NCI-H345 treated with DMSO at 0.1 percent for 48 hours (cell line): ENCODE measurements at regions not wholly inside any gene's neighbourhood (a gene's known extent, or its start where the extent isn't known, plus 50 kb on each side); places are given as distances from the start of the nearest gene placed in this dataset.
"Not testable (repeated sequence)": the region's sequence is repeated elsewhere in the genome, so short reads cannot be mapped to it uniquely, and the experiment has no call there.

ENCODE experiments used
- DNase-seq: peaks from one replicate; lab custom pipeline; 2025; ENCODE audit not compliant: unreplicated experiment; lab: John Stamatoyannopoulos, UW

DNA sequence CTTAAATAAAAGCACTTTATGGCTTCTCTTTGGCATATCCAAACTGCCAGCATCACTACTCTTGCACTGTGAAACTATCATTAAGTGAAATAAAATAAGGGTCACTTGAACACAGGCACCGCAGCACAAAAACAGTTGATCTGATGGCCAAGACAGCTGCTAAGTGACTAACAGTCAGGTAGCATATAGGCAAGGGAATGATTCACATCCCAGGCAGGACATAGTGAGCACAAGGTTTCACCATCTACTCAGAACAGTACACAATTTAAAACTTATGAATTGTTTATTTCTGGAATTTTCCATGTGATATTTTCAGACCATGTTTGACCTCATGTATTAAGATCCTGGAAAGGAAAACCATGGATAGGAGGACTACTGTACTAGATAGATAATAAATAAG lies 214.2 kb downstream of the MREG start:
- no peak for DNase-seq

DNA sequence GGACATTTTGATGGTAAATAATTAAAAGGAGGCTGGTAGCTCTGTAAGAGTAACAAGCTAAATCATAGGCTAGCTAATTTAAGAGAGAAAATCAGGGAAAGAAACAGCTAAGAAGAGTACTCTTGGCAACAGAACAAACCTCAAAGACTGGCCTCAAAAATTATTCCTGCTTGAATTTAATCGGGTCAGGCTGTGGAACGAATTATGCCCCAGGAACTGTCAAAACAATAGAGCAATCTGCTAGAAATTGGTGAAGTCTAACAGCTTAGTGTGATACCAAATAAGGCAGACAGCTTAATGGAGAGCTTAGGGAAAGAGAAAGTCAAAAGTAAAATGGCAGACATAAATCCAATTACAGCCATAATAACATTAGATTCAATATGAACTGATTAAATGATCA lies 215.7 kb downstream of the MREG start:
- DNase-seq: no peak

GRCh38 chr2:215796140-215796855 lies 217.1 kb downstream of the MREG start:
- no peak for DNase-seq

- no peak for DNase-seq
Measured at GRCh38 chr2:215794829-215795546, 218.4 kb downstream of the MREG start.

GRCh38 chr2:215793747-215794595 lies 219.4 kb downstream of the MREG start:
- no peak for DNase-seq

DNA sequence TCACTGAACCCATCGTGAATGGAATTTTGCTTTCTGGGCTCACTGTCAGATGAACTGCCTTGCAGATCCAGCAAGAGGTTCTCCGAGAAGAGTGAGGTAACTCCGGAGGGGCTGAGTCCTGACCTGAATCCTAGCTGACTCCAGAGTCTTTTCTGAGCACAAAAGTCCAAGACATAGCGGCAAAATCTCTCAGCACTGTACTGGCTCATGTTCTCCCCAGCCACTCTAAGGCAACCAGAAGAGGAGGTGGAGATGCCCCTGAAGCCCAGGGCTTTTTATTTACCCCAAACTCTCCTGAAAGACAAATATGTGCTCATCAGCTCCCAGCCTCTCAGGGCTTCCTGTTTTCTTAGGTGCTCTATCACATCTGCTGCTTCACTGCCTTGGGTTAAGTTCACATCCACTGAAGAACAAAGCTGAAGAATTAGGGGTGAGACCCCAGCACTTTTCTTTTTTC lies 221.8 kb downstream of the MREG start:
- DNase-seq: no peak

DNA sequence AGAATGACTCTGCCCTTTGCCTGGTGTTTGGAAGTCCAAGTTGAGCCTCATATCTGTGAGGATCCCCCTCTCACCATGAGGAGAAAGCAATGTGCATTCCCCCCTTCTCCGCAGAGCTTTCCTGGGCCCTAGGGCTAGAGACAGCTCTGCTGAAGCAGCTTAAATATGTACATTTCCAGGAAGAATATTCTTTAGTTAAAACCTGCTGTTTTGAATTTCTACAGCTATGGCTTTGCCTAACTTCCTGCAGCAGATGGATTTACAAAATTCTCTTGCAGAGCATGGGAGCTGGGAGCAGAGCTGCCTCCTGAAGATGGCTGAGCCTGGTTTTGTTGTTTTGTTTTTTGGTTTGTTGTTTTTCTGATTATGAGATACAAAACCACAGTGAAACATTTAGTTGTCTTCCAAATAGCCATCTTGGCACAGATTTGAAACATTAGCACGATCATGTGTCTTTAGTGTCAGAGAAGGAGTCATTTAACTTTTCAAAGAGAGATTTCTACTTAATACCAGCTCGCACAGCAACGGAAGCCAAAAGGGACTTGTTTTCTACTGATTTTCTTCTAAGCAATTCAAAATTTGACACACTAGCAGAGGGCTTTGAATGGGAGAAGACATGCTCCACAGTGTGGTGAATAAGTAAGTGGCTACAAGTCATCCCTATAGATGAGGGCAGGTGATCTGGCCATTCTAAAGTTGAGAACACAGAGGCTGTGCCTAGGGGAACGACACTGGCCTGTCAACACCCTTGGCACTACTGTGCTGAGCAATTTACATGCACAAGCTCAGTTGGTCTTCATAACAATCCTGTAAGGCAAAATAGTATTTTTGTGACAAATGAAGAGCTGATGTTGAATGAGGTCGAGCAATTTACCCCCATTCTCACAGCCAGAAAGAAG lies 222.6 kb downstream of the MREG start:
- DNase-seq: no peak

DNA sequence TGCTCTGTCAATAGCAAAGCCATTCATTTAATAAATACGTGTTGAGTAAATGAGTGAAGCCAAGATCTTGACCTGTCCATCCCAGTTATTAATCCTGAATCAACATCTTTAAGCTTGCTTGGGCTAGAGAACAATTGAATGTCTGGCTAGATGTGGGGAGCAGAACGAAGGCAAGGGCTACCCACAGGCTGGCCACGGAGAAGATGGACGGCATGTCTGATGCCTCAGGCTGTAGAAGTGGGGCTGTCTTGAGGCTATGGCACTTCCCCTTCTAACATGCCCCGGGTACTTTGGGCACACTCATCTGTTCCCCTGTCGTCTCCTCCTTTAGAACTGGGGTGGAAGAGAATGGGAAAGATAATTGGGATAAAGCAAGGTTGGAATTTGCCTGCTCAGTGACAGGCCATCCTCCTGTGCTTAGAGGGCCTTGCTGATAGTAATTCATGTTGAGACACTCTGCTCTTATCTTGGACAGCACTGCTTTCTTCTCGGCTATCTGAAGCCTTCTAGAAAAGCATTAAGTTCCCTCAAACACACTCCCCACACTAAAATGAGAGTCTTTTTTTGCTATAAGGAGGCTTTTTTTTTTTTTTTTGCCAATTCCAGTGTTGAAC lies 225.7 kb downstream of the MREG start:
- DNase-seq: no peak

GRCh38 chr2:215787025-215787424 lies 226.3 kb downstream of the MREG start:
- no peak for DNase-seq

GRCh38 chr2:215784371-215784783 lies 229.0 kb downstream of the MREG start:
- no peak for DNase-seq

GRCh38 chr2:215783640-215784039 lies 229.7 kb downstream of the MREG start:
- not testable (repeated sequence) for DNase-seq

- no peak for DNase-seq
Measured at GRCh38 chr2:215782965-215783364, 230.4 kb downstream of the MREG start.

DNA sequence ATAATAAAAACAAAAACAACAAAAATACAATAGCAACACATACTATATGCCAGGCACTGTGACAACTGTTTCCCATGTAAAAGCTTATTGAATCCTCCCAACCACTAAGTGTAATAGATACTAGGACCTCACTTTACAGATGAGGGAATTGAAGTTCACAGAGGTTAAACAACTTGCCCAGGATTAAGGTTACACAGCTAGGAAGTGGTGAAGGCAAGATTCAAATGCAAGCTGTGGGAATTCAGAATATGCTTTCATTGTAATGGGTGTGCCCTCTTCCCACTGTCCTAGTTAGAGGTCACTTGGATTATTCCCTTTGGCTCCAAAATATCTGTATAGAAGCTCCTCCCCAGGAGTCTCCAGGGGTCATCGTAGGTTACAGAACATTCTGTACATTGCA lies 231.1 kb downstream of the MREG start:
- no peak for DNase-seq

DNA sequence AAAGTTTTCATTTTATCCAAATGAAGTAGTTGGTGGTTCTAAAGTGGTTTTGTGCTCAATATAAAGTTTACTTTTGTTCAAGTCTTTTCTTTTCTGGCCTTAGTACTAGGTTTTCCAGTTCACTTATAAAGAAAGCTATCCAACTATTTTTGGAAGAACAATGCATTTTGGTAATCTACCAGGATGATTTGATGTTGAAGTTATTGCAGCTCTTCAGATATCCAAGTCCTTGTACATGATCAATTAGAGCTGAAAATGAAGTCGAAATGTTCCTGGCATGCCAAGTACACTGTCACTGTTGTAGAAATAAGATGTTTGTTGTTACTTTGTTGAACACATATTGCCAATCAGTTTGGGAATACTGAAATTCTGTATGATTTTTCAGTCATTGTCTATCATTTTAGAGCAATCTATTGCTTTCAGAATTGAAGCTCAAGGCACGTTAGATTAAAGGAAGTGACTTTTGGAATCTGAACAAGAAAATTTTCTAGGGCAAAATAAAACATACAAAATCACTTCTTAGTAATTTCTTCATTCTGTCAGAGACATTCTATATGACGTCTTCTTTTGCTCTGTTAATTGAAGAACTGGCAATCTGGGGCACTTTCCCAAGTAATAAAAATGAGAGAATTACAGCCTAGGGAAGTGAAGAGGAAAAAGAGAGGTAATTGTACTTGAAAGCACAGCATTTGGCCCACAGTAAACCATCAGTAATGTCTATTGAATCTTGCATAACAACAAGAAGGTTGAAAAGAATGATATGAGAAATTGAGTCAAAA lies 232.3 kb downstream of the MREG start:
- no peak for DNase-seq

- no peak for DNase-seq
Measured at GRCh38 chr2:215780313-215780712, 233.0 kb downstream of the MREG start.

- DNase-seq: no peak
Measured at GRCh38 chr2:215779912-215780311, 233.4 kb downstream of the MREG start.

DNA sequence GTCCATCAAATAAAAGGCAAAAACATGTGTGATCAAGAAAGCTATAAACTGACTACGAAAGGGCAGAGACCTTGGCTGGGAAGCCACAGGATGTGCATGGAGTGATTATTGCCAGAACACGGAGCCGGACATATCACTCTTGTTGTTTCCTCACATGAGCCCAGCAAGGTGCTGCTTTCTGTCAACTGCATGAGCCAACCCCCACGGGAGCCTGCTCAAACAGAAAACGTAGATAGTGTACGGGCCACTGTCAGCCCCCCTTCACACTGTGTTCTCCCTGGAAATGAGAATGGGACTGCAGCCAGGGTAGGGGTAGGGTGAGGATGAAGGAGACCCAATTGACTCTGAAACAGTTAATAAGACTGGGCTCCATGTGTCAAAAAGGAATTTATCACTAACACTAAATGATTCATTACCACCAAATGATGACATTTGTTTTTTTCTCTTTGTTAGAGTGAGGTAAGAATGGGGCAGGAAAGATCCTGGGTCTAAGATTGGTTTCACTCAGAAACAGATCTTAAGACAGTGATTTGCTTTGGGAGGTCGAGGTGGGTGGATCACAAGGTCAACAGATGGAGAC lies 235.8 kb downstream of the MREG start:
- DNase-seq: no peak

- DNase-seq: no peak
Measured at GRCh38 chr2:215775106-215775505, 238.2 kb downstream of the MREG start.

GRCh38 chr2:215773728-215774127 lies 239.6 kb downstream of the MREG start:
- DNase-seq: no peak
